Natural killer cell (primary cell): ENCODE measurements at regions not wholly inside any gene's neighbourhood (a gene's known extent, or its start where the extent isn't known, plus 50 kb on each side); places are given as distances from the start of the nearest gene placed in this dataset.

ENCODE experiments used
- ATAC-seq, 3 donors: fragments of 150-1000 bp in 2 of 3; fragments of 200-7000 bp in 1 of 3; cut with Tn5 transposase; 1 replicate in 1 of 3; 2 replicates in 2 of 3; pipeline ENCODE4 v1.10.0; 2021; ENCODE audit warnings: mild to moderate bottlenecking in 2 of 3, moderate library complexity in 2 of 3
- DNase-seq, 2 donors: peaks; one replicate each; pipeline versions ENCODE4 v3.0.0 to v3.0.0-alpha.2; 2013 to 2021; ENCODE audit warnings: mixed read lengths in 1 of 2
- H3K27ac ChIP-seq: one replicate; pipeline ENCODE4 v1.5.1; 2013; ENCODE audit warnings: mild to moderate bottlenecking, low read length
- H3K27me3 ChIP-seq: one replicate; pipeline ENCODE4 v1.6.1; 2013; ENCODE audit warnings: low read length; ENCODE audit not compliant: control insufficient read depth, insufficient read depth
- H3K36me3 ChIP-seq: one replicate; pipeline ENCODE4 v1.6.1; 2013; ENCODE audit warnings: low read length; ENCODE audit not compliant: control insufficient read depth, insufficient read depth
- H3K4me1 ChIP-seq: one replicate; pipeline ENCODE4 v1.6.1; 2013; ENCODE audit warnings: low read length; ENCODE audit not compliant: control insufficient read depth, insufficient read depth
- H3K4me3 ChIP-seq: one replicate; pipeline ENCODE4 v1.5.1; 2013; ENCODE audit warnings: low read length
- H3K9me3 ChIP-seq: one replicate; pipeline ENCODE4 v1.6.1; 2013; ENCODE audit warnings: low read length; ENCODE audit not compliant: control insufficient read depth, insufficient read depth
- H3K27ac Mint-ChIP-seq, 2 donors: one replicate each; pipeline ENCODE4 v1.8.0; 2022; ENCODE audit warnings: mild to moderate bottlenecking in 2 of 2, mixed read lengths in 2 of 2, moderate library complexity in 1 of 2
- H3K27me3 Mint-ChIP-seq, 2 donors: one replicate each; pipeline ENCODE4 v1.8.0; 2022; ENCODE audit warnings: low read depth in 2 of 2, mixed read lengths in 2 of 2
- H3K36me3 Mint-ChIP-seq: one replicate; pipeline ENCODE4 v1.8.0; 2022; ENCODE audit warnings: mixed read lengths
- H3K4me1 Mint-ChIP-seq, 2 donors: one replicate each; pipeline ENCODE4 v1.8.0; 2022; ENCODE audit warnings: mixed read lengths in 2 of 2
- H3K4me3 Mint-ChIP-seq: one replicate; pipeline ENCODE4 v1.8.0; 2022; ENCODE audit warnings: mild to moderate bottlenecking, moderate library complexity, mixed read lengths
- H3K9me3 Mint-ChIP-seq, 2 donors: one replicate each; pipeline ENCODE4 v1.8.0; 2022; ENCODE audit warnings: mixed read lengths in 2 of 2
- CTCF ChIP-seq: fragments of 200-600 bp; IDR thresholded peaks from one replicate; pipeline ENCODE4 v1.8.0; 2022; ENCODE audit warnings: antibody characterized with exemption
- WGBS: methylation state at CpG from one replicate; pipeline ENCODE4 v1.1.7; 2013; ENCODE audit warnings: missing lambda C conversion rate; ENCODE audit not compliant: insufficient coverage; 5-methylcytosine and 5-hydroxymethylcytosine counted together
- intact Hi-C: fragments of 100-400 bp; cut with micrococcal nuclease; formaldehyde crosslinking; loops from one replicate; pipeline ENCODE4 v1.14.2; 2022

GRCh38 chr3:137438561-137438960, 325.6 kb upstream of the SOX14 start:
- Histone ChIP-seq H3K4me3 (no peak overlapping the region), H3K27ac (no peak overlapping the region), H3K9me3 (no peaks in the 10 kb centered on the region), H3K27me3 (no peaks in the 10 kb centered on the region), H3K4me1 (no peaks in the 10 kb centered on the region), H3K36me3 (no peaks in the 10 kb centered on the region)
- TF ChIP-seq CTCF: no peak
- no peak for DNase-seq
- Mint-ChIP-seq H3K9me3 (peaks cover 12 to 18% of the 10 kb centered on the region in 2 donors), H3K27ac (no peak overlapping the region), H3K36me3 (no peaks in the 10 kb centered on the region), H3K4me3 (no peak overlapping the region), H3K27me3 (no peaks in the 10 kb centered on the region), H3K4me1 (no peaks in the 10 kb centered on the region)
- intact Hi-C loops: no loop called here
- no peak for ATAC-seq

- H3K4me3 Mint-ChIP-seq: no peak overlapping the region
- H3K4me1 Mint-ChIP-seq: no peaks in the 10 kb centered on the region
- no peak overlapping the region for H3K27ac Mint-ChIP-seq
- no peak for ATAC-seq
- H3K27me3 Mint-ChIP-seq: no peaks in the 10 kb centered on the region
- Histone ChIP-seq H3K36me3 (no peaks in the 10 kb centered on the region), H3K9me3 (no peaks in the 10 kb centered on the region), H3K4me3 (no peak overlapping the region), H3K27ac (no peak overlapping the region), H3K27me3 (no peaks in the 10 kb centered on the region), H3K4me1 (no peaks in the 10 kb centered on the region)
- peaks cover 10 to 18% of the 10 kb centered on the region in 2 donors for H3K9me3 Mint-ChIP-seq
- intact Hi-C loops: no loop called here
- H3K36me3 Mint-ChIP-seq: no peaks in the 10 kb centered on the region
- DNase-seq: no peak
- WGBS: 96% methylated on average over 2 of the region's 4 CpGs
- TF ChIP-seq CTCF: no peak
Measured at GRCh38 chr3:137460944-137461343, 303.2 kb upstream of the SOX14 start.

GRCh38 chr3:137463131-137463530, 301.0 kb upstream of the SOX14 start:
- H3K9me3 ChIP-seq: no peaks in the 10 kb centered on the region

More at GRCh38 chr3:137463131-137463530, 301.0 kb upstream of the SOX14 start:
- ATAC-seq (no peak), DNase-seq (no peak)
- 91% methylated on average over 4 of the region's 5 CpGs for WGBS
- Histone ChIP-seq H3K36me3 (no peaks in the 10 kb centered on the region), H3K27me3 (no peaks in the 10 kb centered on the region), H3K4me1 (no peaks in the 10 kb centered on the region), H3K27ac (no peak overlapping the region), H3K4me3 (no peak overlapping the region)
- no peak overlapping the region for H3K27ac Mint-ChIP-seq
- H3K36me3 Mint-ChIP-seq: no peaks in the 10 kb centered on the region
- peaks cover 12 to 18% of the 10 kb centered on the region in 2 donors for H3K9me3 Mint-ChIP-seq
- no peak overlapping the region for H3K4me3 Mint-ChIP-seq
- TF ChIP-seq CTCF: no peak
- no peaks in the 10 kb centered on the region for H3K4me1 Mint-ChIP-seq
- H3K27me3 Mint-ChIP-seq: no peaks in the 10 kb centered on the region
- intact Hi-C loops: no loop called here
